HG03196 (cell line): ENCODE measurements at regions not wholly inside any gene's neighbourhood (a gene's known extent, or its start where the extent isn't known, plus 50 kb on each side); places are given as distances from the start of the nearest gene placed in this dataset.

Source experiments
- ATAC-seq: cut with Tn5 transposase; IDR thresholded peaks from one replicate; pipeline ENCODE4 v1.9.1; 2021; ENCODE audit not compliant: unreplicated experiment

GRCh38 chr12:34368079-34368478 lies 345.8 kb downstream of the ALG10 start:
- no peak for ATAC-seq

- no peak for ATAC-seq
Observed at GRCh38 chr12:34371050-34371449, 348.8 kb downstream of the ALG10 start.

- ATAC-seq: no peak
Observed at GRCh38 chr12:34372003-34372402, 349.7 kb downstream of the ALG10 start.

- no peak for ATAC-seq
Observed at GRCh38 chr12:34373926-34374325, 351.6 kb downstream of the ALG10 start.

- ATAC-seq: no peak
Observed at GRCh38 chr12:34376133-34376799, 354.0 kb downstream of the ALG10 start.

- no peak for ATAC-seq
Observed at GRCh38 chr12:34377243-34378035, 355.1 kb downstream of the ALG10 start.

- no peak for ATAC-seq
Observed at GRCh38 chr12:34379142-34379541, 356.8 kb downstream of the ALG10 start.

GRCh38 chr12:34384693-34385092 lies 362.4 kb downstream of the ALG10 start:
- no peak for ATAC-seq

- no peak for ATAC-seq
Observed at GRCh38 chr12:34386016-34386415, 363.7 kb downstream of the ALG10 start.

GRCh38 chr12:34386621-34387255 lies 364.4 kb downstream of the ALG10 start:
- no peak for ATAC-seq

- no peak for ATAC-seq
Observed at GRCh38 chr12:34387711-34388635, 365.7 kb downstream of the ALG10 start.

- no peak for ATAC-seq
Observed at GRCh38 chr12:34388636-34389377, 366.5 kb downstream of the ALG10 start.

- no peak for ATAC-seq
Observed at GRCh38 chr12:34389378-34390170, 367.3 kb downstream of the ALG10 start.

- ATAC-seq: no peak
Observed at GRCh38 chr12:34390171-34390841, 368.0 kb downstream of the ALG10 start.

GRCh38 chr12:34390846-34391700 lies 368.8 kb downstream of the ALG10 start:
- no peak for ATAC-seq

GRCh38 chr12:34391771-34392581 lies 369.7 kb downstream of the ALG10 start:
- ATAC-seq: no peak

- no peak for ATAC-seq
Observed at GRCh38 chr12:34392741-34393085, 370.4 kb downstream of the ALG10 start.
